ENCODE measurements at regions not wholly inside any gene's neighbourhood (a gene's known extent, or its start where the extent isn't known, plus 50 kb on each side); places are given as distances from the start of the nearest gene placed in this dataset.

- intact Hi-C loops (cut with micrococcal nuclease) = no loop called here
- ATAC-seq (no peak), DNase-seq (no peak)
Observed at GRCh38 chr2:163541943-163542342, 193.9 kb downstream of the FIGN start.

GRCh38 chr2:163541495-163541894, 194.3 kb downstream of the FIGN start:
- DNase-seq (no peak), ATAC-seq (no peak)
- intact Hi-C loops (cut with micrococcal nuclease) = no loop called here

- ATAC-seq (no peak), DNase-seq (no peak)
- intact Hi-C loops (cut with micrococcal nuclease) = no loop called here
Observed at GRCh38 chr2:163528640-163529217, 207.1 kb downstream of the FIGN start.

- DNase-seq (no peak), ATAC-seq (no peak)
- intact Hi-C loops (cut with micrococcal nuclease) = no loop called here
Observed at GRCh38 chr2:163527381-163527780, 208.4 kb downstream of the FIGN start.

- intact Hi-C loops (cut with micrococcal nuclease) = no loop called here
- ATAC-seq (no peak), DNase-seq (no peak)
Observed at GRCh38 chr2:163518762-163519161, 217.0 kb downstream of the FIGN start.

- intact Hi-C loops (cut with micrococcal nuclease) = no loop called here
- no peak for DNase-seq
- no peak for ATAC-seq
Observed at GRCh38 chr2:163515836-163516235, 220.0 kb downstream of the FIGN start.

GRCh38 chr2:163505281-163505680, 230.5 kb downstream of the FIGN start:
- intact Hi-C loops (cut with micrococcal nuclease) = no loop called here
- DNase-seq (no peak), ATAC-seq (no peak)

- peak; percentile 89 for ATAC-seq
- no peak for DNase-seq
- intact Hi-C loops (cut with micrococcal nuclease) = no loop called here
Observed at GRCh38 chr2:163493359-163494298, 242.2 kb downstream of the FIGN start.

- intact Hi-C loops (cut with micrococcal nuclease) = no loop called here
- DNase-seq (no peak), ATAC-seq (no peak)
Observed at GRCh38 chr2:163491850-163492249, 244.0 kb downstream of the FIGN start.

- ATAC-seq = no peak
- no peak for DNase-seq
- intact Hi-C loops (cut with micrococcal nuclease) = no loop called here
Observed at GRCh38 chr2:163490281-163490680, 245.5 kb downstream of the FIGN start.

GRCh38 chr2:163481515-163481914, 254.3 kb downstream of the FIGN start:
- intact Hi-C loops (cut with micrococcal nuclease) = no loop called here
- ATAC-seq (no peak), DNase-seq (no peak)

GRCh38 chr2:163479599-163479998, 256.2 kb downstream of the FIGN start:
- no peak for ATAC-seq
- intact Hi-C loops (cut with micrococcal nuclease) = no loop called here
- DNase-seq = no peak

- ATAC-seq = no peak
- intact Hi-C loops (cut with micrococcal nuclease) = no loop called here
- DNase-seq = no peak
Observed at GRCh38 chr2:163475815-163476214, 260.0 kb downstream of the FIGN start.

- ATAC-seq (no peak), DNase-seq (no peak)
- intact Hi-C loops (cut with micrococcal nuclease) = no loop called here
Observed at GRCh38 chr2:163474889-163475288, 260.9 kb downstream of the FIGN start.

- no peak for DNase-seq
- ATAC-seq = no peak
- intact Hi-C loops (cut with micrococcal nuclease) = no loop called here
Observed at GRCh38 chr2:163474319-163474744, 261.5 kb downstream of the FIGN start.

- ATAC-seq (peak; percentile 76), DNase-seq (no peak)
- intact Hi-C loops (cut with micrococcal nuclease) = no loop called here
Observed at GRCh38 chr2:163471947-163472346, 263.9 kb downstream of the FIGN start.

GRCh38 chr2:163469561-163469962, 266.2 kb downstream of the FIGN start:
- no peak for ATAC-seq
- intact Hi-C loops (cut with micrococcal nuclease) = no loop called here
- DNase-seq = no peak

- intact Hi-C loops (cut with micrococcal nuclease) = no loop called here
- ATAC-seq = no peak
- peak; percentile 30 for DNase-seq
Observed at GRCh38 chr2:163467251-163467630, 268.6 kb downstream of the FIGN start.

- intact Hi-C loops (cut with micrococcal nuclease) = no loop called here
- no peak for DNase-seq
- peak; percentile 32 for ATAC-seq
Observed at GRCh38 chr2:163466331-163467250, 269.2 kb downstream of the FIGN start.

GRCh38 chr2:163465440-163465839, 270.4 kb downstream of the FIGN start:
- ATAC-seq (peak; percentile 88), DNase-seq (no peak)
- intact Hi-C loops (cut with micrococcal nuclease) = no loop called here

Data from left ventricle myocardium superior (tissue), 1 donor.